SIG-M5 (cell line): ENCODE measurements at regions not wholly inside any gene's neighbourhood (a gene's known extent, or its start where the extent isn't known, plus 50 kb on each side); places are given as distances from the start of the nearest gene placed in this dataset.

Experiments
- DNase-seq: peaks from one replicate; lab custom pipeline; 2025; lab: John Stamatoyannopoulos, UW

DNA sequence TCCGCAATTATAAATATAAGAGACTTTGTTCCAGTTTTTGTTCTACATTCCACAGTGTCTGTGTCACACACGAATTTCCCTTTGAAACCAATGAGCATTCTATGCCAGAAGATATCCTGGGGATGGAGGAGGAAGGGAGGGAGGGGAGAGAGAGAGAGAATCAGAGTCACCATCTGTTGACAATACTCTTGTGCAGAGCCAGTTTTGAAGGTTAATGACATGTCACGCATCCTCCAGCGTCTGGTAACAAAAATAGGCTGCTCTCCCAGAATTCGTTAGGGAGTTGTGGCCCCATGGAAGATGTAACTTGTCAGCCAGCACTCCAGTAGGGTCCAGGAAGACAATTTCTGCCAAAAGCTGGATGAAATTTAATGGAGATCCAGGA, 213.5 kb upstream of the KRR1 start:
- DNase-seq, result no peak

DNA sequence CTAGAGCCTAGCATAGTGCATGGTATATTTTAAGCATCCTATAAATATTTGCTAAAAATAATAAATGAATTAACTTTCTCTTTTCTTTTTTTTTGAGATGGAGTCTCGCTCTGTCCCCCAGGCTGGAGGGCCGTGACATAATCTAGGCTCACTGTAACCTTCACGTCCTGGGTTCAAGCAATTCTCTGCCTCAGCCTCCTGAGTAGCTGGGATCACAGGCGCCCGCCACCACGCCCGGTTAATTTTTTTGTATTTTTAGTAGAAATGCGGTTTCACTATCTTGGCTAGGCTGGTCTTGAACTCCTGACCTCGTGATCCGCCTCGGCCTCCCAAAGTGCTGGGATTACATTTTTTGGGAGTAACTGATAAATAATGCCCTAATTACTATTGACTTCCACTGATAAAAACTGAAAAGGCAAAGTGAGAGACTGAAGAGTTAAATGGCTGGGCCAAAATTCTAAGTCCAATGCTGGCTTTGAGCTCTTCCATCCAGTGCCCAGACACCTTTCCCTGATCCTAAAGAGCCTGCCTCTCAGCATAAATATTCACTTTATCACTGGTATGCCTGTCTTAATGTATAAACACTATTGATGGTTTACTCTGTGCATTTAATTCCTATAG, 213.0 kb upstream of the KRR1 start:
- no peak for DNase-seq

DNA sequence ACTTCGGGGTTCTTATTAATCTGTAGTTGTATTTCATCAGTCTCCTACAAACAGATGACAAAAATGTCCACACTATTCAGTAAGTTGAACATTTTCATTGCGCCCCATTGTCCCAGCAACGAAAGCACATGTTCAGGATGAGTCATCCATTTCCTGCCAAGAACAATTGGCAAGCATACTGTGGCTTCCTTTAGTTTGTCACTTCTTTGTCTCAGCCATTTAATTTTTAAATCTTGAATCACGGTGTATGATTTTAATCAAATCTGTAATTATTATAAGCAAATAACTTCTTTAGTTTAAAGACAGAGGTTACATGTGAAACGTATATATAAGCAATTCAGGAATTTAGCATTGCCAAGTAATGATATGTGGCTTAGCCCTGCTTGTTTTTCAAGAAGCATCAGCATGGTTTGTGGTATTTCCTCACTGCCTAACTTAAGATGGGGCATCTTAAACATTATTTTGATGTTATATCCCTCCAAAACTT, 211.3 kb upstream of the KRR1 start:
- DNase-seq, result peak; percentile 24

DNA sequence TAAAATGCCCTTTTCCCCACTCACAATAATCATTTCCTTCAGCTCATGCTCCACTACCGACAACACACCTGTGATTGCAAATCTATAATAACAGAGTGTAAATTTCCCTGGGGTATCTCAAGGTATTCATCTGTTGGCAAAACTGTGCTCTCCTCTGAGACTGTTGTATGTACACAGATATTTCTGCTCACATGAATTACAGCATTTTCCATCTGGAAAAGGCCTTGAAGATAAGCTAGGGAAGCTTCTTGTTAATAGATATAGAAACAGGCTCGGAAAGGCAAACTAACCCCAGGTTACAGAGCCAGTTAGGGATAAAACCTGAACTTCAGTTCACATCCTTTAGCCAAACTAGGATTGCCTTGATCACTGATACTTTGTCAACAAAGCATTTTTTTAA, 210.4 kb upstream of the KRR1 start:
- no peak for DNase-seq

DNA sequence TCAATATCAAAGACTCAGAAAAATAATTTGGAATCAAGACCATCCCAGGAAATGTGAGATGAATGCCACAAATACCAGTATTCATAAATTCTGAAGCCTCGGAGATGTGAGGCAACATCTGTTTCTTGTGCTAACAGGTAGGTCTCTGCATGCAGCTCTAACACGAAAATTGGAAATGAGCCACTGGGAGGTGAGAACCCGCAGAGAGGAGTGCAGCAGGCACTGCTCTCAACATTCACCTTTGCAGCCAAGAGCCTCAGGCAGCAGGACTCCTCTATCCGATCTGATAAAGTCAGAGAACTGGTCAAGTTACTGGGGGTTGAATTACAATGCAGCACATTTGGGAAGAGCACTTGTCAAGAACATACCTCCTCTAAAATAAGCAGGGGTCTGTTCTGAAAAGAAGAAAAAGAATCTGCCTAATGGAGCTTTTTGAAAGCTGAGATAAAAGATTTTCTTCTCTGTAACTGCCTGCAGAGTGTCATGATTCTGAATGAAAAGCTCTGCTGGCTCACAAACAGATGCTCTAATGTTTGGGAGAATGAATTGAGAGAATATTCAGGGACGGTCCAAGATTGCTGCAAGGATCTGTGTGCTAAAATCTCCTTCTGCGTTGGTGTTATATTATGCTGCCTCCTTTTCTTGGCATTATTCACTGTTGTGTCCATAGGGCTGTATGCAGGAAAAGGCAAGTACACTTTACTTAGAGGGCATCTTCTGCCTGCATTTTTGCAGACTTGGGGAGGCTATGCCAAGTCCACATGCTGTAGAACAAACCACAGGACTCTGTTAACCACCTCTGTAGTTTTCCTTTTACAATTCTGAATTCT, 209.6 kb upstream of the KRR1 start:
- DNase-seq, result no peak

DNA sequence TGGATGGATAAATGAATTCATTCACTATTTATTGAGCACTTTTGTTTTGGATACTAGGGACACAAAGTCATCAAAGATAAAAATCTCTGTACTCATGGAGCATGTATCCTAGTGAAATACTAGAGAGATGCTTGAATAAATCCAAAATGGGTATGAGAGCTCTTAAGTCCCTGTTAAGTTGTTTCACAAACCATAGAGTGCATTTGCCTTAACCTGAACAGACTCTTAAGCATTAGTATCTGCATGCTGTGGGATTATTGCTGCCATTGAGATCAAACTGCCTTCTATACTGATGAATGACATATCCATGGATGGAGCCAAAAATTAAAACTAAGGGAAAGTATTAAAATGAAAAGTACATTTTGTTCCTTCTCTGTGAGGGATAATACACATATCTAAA, 206.5 kb upstream of the KRR1 start:
- no peak for DNase-seq

DNA sequence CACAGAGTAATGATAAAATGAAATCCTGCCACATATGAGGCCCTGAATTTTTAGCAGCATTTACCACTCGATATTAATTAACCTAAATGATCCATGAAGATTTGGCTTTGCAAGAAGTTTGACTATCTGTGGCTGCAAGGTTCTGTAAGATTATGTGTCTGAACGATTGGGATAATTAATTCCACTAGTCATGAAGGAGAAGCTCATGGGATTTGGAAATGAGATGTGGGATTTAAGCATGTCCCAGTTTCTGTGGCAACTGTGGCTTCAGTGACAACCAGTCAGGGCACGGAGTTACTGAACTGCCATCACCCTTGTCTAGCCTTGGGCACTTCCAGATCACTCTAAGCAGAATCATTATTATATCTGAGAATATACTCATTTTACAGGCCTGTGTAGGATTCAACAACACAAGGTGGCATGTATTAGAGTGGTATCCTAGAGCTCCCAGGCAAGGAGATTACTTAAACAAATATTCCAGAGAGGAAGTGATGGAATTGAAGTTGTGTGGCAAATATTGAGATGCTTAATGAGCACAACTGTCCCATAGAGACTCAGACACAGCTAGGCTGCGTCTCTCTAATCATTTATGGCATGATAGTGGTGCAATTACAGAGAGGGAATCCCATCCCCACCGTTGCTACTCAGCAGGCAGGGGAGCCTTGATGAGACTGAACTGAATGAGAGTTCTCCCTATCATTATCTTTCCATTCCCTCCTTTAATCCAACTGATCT, 205.0 kb upstream of the KRR1 start:
- no peak for DNase-seq

DNA sequence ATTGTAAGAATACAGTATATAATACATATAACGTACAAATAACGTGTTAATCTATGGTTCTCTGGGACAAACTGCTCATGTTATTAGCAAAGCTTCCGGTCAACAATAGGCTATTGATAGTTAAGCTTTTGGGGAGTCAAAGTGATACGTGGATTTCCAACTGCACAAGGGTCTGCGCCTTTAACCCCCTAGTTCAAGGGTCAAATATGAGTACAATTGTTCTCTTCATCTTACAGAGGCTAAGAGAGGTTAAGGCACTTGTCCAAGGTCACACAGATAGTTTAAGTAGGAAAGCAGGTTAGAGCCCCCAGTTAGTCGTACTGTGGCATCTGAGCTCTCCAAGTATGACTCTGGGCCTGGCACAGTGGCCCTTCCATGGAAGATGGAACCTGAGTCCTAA, 204.3 kb upstream of the KRR1 start:
- no peak for DNase-seq

DNA sequence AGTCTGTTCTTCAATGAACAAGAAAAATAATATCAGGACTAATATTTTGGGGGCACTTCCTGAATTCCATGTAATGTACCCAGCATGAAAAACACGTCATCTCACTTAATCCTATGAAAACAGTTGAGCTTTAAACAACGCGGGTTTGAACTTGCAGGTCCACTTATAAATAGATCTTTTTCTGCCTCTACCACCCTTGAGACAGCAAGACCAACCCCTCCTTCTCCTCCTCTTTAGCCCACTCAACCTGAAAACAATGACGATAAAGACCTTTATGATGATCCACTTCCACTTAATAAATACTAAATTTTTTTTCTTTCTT, 203.9 kb upstream of the KRR1 start:
- DNase-seq, result no peak

DNA sequence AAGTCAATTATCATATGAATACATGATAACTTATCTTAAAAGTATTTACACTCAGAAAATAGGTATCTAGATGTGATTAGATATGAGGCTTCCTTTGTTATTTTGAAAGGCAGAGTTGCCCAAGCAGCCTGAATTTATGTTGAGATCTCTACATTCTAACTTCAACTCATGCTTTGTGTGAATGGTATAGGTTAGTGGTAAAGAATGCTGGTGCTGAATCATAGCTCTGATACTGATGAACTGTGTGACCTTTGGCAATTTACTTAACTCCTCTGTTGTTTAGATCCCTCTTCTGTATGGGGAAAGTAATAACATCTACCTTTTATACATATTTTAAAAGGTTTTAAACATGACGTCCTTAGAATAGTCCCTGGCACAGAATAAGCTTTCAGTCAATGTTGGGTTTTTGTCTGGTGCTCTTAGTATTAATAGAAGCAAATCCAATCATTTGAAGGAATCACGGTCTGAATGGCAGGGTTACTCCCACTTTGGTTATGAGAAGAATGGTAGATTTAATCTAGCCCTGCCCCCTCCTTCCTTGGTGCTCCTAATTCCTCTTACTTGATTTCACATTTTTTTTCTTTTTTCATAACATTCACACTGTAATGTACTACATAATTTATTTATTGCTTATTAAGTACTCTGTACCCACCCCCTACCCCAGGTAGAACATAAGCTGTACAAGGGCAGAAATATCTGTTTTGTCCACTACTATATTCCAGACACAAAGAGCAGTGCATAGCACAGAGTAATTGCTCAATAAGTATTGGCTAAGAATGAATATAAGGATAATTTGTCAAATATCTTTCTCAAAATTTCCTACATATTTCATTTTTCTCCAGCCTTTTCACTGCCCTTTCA, 203.3 kb upstream of the KRR1 start:
- no peak for DNase-seq

DNA sequence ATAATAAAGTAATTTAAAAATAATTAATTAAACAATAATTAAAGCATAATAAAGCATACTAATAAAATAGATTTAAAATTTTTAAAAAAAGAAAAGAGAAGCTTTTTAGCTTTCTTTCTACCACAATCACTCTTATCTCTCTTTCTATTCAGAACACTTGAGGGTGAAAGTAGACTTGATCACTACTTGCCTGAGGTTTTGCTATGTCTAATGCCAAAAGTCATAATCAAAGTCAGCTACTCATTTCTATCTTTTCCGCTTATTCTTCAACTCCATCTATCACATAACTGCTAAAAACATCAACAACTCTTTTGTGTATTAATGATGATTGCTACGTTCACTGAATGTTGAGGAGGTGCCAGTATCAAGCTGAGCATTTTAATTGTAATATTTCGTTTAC, 202.0 kb upstream of the KRR1 start:
- no peak for DNase-seq

DNA sequence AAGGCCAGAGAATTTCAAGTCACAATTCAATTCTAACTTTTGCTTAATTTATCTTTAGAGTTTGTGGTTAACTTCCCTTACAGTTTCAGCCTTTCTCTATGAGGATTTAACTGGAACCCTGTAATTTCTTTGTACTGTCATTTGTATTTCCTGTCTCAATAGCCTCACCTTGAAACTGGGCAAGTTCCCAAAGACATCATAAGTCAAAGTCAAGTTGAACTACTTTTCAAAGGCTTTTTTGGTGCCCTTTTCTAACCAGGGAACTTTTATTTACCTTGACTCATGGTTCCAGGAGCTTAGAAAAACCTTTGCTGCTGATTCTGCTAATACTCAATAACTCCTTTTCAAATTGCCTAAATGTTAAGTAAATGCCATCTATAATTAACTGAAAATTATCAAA, 200.8 kb upstream of the KRR1 start:
- DNase-seq, result no peak

DNA sequence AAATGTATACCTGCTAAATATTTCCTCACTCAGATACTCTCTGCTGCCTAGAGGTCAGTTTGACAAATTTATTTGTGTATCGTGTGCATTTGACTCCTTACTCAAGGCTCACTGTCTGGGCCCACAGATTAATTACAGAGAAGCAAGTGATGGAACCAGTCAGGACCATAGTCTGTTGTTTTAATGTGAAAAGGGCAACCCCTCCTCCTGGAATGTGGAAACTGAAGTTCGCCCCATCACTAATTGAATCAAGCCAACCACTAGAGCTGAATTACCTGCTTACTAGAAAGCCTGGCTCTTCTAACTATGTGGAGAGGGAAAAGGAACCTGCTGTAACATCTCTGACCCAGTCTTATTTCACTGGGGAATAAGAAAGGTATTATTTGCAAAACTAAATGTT, 199.9 kb upstream of the KRR1 start:
- DNase-seq, result no peak

DNA sequence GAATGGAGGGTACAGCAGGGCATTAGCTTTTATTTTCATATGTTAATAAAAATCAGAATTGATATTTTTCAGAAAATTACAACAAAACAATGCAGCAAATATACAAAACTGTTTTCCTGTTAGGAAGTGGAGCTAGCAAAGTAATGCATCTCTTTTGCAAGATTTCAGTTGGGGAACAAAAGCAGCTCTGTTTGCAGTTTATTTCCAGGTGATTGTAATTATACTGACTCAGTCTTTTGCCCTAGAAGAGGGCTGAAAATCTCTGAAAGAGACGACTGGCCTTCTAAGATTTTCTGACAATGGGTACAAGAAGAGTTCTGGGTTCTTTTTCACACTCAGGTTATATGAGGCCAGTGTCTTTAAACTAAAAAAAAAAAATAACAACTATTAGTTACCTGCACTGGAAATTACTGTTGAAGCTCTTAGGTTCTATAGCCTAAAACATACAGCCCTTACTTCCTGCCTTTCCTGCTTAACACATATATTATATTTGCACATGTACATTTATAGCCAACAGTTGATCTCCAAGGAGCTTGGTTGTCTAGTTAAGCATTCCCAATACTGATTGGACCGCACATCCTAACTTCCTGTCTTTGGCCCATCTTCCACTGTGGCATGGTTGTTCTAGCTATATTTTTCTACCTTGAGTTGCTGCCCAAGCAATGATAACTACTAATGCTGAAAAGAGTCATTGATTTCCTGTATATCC, 199.1 kb upstream of the KRR1 start:
- DNase-seq, result no peak

DNA sequence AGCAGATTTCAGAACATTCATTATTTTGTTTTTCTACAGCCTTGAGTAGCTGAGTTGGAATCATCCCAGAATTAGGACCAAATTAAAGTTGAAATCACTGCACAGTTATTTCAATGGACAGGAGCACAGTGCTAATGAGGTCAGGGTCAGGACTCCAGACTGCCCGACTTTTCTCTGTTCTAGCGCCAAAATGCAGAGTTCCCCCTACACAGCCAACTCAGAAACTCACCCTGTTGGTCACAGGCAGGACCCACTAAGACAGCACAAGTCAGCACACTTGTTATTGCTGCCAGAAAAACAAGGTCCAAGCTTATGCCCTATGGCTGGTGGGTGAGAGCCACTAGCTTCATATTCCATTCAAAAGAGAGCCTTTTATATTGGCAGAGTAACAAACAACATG, 198.1 kb upstream of the KRR1 start:
- no peak for DNase-seq

DNA sequence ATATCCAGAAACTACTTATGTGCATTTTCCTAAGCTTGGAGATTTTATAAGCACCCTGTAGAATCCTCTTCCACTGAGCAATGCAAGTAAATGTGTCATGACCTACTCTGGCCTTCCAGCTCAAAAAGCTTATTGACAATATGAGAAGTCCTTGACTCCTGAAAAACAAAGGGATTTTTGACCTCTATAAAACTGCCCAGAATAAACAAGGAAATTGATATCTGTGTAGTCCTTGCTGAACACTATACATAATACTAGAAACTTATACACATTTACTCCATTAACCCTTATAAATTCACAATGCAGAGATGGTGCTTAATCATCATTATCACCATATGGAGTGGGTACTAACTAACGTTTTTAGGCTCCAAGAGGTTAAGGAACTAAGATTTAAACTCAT, 197.4 kb upstream of the KRR1 start:
- DNase-seq, result no peak

DNA sequence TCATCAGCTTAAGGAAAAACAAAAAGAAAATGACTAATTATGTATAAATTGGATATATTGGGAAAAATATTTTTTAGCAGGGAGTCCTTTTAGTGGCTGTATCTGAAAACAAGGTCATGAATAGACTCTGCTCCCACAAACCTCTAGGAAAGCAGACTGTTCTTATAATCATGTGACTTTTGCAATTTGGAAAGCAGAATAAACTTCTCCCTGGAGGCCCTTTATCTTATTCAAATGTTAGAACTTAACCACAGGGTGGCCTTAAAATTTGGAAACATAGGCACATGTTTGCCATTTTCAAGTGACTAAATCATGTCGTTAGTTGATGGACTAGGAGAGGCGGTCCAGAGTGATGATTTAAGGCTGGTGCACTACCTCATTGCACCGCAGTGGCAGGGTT, 196.6 kb upstream of the KRR1 start:
- DNase-seq, result no peak

DNA sequence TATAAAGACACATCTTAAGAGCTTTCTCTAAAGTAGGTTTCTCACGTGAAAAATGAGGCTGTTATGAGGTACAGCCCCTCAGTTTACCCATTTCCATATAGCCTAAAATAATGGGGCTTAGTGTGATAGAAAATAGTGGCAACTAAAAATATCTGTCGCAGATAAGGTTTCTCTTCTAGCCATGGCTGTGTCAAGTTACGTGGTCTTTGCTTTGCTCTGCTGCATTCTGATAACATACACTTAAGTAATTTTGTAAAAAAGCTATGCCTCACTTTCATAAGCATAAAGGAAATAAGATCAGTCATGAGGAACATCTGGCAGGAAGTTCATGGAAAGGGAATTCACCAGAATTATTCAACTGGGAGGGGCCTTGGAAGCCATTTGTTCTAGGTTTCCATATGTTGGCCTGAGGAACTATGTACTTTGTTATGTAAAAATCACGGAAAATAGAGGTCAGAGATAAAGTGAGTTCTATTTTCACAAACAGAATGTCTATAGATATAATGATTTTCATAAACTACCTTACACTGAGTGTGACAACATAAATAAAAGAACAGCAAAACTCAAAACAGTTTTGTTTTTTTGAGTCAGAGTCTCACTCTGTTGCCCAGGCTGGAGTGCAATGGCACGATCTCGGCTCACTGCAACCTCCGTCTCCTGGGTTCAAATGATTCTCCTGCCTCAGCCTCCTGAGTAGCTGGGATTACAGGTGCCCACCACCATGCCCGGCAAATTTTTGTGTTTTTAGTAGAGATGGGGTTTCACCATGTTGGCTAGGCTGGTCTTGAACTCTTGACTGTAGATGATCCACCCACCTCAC, 195.6 kb upstream of the KRR1 start:
- DNase-seq, result no peak

DNA sequence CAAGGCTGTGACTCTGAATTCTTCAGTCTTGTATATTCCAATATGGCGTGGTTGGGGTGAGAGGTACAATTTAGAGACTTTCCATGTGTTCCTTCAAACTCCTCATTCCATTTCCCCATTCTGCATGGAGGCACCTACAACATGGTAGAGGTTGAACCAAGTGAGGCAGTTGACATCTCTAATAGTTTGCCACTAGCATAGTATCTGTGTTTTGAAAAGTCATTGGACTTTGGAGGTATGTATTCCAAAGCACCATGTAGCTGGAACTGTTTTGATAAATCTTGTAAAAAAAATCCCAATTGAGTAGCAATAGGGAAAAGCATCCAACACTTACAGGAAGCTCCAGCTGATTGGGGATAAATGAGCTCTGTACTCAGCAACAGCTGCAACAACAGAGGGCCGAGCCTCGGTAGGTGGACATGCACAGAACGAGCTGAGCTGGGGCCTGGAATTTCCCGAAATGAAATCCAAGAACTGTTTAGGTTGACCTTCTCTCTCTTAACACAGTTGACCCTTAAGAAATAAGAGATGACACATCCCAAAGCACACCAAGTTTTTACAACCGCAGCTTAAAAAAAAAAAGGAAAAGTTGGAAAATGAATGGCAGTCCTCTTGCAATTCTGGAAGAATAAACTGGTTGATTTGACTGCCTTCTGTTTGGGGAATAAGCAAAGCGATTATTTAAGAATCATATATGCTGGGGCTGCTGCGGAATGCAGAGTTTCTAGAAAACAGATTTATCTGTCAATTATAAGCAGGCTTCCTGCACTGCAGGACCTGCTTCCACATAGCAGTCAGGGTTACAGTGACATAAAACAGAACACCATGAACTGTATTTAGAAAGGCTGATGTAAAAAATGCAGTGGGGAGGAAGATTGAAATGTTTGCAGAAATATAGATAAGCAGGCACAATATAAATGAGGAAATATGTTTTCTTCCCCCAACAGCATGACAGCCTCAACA, 194.6 kb upstream of the KRR1 start:
- no peak for DNase-seq

DNA sequence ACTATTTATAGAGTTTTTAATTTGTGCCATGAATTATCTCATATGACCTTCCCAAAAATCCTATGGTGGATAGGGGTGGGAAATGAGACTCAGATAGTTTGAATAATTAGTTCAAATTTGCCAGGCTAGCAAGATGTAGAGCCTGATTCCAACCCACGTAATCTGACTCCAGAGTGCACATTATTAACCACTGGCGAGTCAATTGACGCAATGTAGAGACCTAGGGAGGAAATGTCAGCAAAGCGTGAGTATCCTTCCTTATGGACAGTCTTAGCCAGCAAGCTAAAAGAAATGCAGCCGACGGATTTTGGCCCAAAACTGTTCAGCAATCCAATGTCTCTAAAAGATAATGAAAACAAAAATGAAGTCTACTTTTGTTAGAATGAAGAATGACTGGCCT, 193.3 kb upstream of the KRR1 start:
- DNase-seq, result no peak
